GM04504 (cell line): ENCODE measurements at regions not wholly inside any gene's neighbourhood (a gene's known extent, or its start where the extent isn't known, plus 50 kb on each side); places are given as distances from the start of the nearest gene placed in this dataset.
"Not testable (repeated sequence)": the region's sequence is repeated elsewhere in the genome, so short reads cannot be mapped to it uniquely, and the experiment has no call there.

Source experiments
- DNase-seq: peaks from one replicate; pipeline ENCODE4 v3.0.0-alpha.2; 2012; ENCODE audit warnings: low read depth

DNA sequence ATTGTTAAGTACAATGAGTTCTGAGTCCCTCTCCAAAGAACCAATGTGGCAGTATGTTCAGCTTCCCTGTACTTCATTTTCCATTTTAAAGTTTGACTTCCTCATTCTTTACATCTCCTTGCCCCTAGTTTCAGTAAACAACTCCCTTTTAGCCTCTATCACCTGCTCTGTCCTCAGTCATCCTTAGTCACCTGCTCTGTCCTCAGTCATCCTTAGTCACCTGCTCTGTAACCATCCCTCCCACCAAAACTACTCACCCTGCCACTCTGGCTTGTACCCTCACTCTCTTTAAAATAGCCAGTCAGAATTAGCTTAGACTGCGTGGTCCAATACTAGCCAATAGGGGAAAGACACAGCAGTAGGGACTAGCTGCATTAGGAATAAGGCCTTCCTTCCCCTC lies 259.9 kb upstream of the TBL1XR1 start:
- not testable (repeated sequence) for DNase-seq

DNA sequence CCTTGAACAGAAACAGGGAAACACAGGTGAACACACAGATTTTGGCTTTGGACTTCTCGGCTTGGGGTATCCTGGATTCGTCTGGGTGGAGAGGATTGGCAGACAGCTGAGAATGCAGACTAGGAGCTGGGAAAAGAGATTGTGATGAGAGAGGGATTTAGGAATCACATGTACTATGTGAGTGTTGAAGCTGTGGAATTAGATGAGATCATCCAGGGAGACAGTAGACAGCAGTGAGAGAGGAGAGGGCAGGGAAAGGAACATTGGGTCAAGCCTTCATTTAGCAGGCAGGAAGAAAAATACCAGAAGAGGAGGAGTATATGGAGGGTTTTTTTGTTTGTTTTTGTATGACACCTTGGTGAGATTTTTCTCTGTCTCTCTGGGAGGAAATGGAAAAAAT lies 262.1 kb upstream of the TBL1XR1 start:
- no peak for DNase-seq

DNA sequence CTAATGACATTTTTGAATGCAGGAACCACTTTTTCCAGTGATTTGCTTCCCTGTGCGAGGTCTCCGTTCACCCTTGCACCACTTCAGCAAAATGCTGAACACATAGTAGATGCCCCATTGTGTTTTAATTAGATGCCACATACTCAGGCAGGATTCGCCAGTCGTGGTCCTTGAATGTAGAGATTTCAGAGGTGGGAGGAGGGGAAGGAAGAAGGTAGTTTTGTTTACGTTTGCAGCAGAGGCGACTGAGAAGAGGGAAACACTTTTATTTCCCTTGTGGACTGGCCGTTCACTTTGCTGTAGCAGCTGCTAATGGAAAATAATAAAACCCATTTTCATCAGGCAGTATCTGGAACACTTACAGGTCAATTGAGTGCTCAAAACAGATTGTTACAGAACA lies 262.8 kb upstream of the TBL1XR1 start:
- no peak for DNase-seq

DNA sequence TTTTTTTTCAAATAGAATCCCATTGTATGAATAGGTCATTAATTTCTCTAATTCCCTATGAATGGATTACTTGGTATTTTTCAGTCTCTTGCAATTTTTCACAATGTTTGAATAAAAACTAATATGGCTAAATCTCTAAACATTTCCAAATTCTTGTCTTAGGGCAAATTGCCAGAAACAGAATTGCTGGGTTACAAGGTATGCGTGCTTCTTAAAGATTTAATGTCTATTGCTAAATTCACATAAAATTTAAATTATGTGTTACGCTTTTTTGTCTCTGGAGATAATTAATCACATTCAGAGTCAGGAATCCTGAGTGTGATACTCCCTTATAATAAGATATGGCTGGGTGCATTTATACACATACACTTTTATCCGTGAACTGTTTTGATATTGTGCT lies 264.5 kb upstream of the TBL1XR1 start:
- no peak for DNase-seq

DNA sequence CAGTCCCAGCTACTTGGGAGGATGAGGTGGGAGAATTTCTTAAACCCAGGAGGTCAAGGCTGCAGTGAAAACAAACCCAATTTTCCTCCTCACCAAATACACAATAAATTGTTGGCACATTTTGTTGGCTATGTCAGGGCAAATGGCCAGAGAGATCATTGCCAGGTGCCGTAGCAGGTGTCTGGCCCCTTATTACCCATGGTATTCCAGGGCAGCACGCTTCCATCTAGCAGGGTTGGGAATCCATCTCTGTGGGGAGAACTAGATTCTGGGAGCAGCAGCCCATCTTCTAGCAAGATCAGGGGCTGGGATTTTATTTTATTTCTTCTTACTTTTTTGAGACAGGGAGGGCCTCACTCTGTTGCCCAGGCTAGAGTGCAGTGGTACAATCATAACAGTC lies 266.1 kb upstream of the TBL1XR1 start:
- not testable (repeated sequence) for DNase-seq

DNA sequence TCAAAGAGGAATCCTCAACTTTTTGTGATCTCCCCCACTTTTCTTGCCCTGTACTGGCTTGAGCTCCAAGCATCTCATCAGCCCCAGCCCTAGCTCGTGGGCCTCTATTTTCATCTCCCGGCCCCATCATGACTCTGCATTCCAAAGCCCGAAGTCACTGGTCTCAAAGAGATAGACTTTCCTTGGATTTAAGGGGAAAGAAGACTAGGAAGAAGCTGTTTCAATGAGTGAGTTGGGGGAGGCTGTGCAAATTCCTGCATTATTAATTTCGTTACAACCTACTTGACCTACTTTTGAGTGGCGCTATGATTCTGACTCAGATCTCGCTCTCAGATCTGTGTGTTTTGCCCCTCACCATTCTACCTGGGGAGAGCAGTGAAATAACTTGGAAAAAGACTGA lies 266.6 kb upstream of the TBL1XR1 start:
- DNase-seq = no peak

DNA sequence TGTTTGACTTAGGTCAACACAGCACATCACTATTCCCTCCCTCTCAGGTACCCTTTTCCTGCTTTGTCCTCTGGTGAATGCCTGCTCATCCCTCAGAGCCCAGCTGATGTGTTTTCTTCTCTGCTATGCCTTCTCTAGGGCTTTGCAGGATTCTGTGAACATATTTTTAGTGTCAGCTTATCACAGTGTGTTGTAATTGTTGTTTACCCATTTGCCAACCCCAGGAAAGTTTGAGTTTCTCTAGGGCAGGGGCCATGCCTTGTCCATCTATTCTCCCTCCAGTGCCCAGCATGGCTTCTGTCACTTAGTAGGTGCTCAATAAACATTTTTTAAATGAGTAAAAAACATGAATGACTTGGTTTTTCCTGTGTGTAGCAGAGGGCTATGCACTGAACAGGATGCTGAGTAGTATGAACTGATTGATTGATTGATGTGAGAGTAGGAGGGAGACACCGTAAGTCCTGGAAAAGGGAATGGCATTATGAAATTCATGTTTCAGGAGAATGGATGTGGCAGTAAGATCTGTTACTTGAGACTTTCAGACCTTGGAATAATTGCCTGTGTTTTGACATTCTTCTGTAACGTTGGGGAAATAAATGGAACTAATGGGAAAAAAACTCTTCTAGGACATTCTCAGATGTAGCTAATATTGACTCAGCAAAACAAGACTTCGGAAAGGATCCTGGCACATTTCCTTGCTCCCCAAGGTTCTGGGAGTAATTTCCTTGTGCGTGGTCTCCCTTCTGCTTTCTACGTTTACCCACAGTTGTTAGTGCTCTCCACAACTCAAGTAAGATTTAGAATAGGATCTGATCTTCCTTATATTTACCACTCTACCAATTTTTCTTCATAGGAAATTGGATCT lies 267.3 kb upstream of the TBL1XR1 start:
- no peak for DNase-seq

DNA sequence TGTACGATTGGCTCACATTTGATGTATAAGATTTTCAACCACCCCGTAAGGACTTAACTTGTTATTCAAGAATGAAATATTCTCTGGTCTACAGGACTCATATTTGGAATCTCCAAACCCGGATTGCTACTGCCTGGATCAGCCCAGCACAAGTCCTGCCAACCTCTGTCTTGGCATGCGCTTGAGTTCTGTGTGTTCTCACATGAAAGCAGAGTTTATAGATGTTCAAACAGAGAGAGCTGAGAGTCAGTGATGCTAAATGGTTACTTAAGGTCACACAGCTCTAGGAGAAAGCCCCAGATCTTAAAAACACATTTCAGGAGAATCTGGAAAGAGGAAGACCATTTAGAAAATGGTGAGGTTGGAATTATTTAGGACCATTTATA lies 268.0 kb upstream of the TBL1XR1 start:
- DNase-seq = no peak

DNA sequence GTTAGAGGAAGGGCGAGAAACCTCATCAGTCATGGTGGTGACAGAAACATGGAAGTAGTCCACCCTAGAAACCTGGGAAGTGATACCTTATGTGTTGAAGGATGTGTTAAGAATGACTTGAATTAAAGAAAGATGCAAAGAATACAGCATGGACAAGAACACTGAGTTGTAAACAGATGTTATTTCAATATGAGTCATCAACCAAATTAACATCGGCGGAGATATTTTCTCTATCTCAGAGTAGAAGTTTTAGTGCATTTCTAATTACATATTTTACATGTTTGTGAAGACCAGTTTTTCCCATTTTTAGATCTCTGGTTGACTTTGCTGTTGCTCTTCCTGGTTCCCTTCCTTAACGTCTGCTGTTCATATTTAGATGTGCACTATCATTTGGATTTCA lies 268.8 kb upstream of the TBL1XR1 start:
- DNase-seq = no peak

DNA sequence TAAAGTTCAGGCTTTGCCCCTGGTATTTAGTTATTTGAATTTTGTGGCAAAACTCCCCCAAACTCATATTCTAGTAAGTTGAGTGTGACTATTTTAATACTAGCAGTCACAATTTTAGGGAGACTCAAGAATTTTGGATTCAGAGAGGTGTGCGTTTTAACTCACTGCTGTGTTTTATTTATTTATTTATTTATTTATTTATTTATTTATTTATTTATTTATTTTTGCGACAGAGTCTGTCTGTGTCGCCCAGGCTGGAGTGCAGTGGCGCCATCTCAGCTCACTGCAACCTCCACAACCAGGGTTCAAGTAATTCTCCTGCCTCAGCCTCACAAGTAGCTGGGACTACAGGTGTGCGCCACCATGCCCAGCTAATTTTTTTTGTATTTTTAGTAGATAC lies 269.3 kb upstream of the TBL1XR1 start:
- not testable (repeated sequence) for DNase-seq

DNA sequence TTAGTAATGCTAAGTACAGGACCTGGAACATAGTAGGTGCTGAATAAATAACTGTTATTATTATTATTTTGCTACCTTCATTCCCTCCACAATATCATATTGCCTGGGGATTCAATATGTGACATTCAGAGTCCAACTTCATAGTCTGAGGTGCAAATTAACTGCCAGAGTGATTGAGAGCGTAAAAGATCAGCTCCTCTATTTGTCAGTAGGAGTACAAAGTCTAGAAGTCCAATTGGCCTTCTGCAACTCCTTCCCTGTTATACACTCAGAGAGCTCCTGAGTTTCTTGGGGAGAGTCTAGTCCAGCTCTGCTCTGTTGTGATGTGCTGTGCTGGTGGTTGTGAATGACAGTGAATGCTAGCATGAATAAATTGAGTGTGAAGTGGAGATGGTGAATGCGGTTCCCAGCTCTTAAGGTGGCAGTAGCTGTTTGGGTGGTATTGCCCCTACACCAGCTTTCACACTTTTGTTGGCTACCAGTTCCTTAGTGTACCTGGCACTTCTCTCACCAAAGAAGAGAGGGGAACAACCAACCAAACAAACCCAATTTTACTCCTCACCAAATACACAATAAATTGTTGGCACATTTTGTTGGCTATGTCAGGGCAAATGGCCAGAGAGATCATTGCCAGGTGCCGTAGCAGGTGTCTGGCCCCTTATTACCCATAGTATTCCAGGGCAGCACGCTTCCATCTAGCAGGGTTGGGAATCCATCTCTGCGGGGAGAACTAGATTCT lies 270.1 kb upstream of the TBL1XR1 start:
- DNase-seq = no peak

DNA sequence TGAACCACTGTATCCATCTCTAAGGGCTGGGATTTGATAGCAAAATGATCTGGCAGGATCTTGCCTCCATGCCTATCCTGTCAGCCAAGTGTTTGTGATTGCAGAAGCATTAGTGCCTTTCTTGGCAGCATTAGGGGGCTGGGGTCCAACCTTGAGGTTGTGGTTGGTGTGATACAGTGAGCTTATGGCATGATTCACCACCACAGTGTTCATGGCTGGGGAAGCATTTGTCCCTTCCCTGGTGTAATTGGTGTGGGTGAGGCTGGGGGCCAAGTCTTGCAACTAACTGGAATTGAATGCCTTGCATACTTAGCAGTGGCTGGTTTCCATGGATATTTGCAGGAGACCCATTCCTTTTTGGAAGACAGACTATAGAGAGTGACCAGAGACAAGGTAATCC lies 271.0 kb upstream of the TBL1XR1 start:
- DNase-seq = peak; percentile 88

DNA sequence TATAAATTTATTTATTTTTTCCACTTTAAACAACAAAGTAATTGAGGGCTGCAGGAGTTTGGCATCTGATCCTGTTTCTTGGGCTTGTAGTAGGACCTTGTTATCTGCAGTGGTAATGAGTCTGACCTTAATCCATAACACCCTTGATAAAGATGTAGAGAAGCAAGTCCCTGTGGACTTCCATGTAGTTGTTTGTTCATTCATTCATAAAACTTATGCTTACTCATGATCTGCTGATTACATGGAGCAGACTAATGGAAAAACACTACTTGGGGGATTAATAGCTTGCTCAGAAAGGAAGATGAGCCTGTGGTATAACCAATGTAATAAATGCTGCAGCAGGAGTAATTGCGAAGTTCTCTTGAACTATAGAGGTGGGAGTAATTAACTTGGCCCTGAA lies 271.5 kb upstream of the TBL1XR1 start:
- no peak for DNase-seq

DNA sequence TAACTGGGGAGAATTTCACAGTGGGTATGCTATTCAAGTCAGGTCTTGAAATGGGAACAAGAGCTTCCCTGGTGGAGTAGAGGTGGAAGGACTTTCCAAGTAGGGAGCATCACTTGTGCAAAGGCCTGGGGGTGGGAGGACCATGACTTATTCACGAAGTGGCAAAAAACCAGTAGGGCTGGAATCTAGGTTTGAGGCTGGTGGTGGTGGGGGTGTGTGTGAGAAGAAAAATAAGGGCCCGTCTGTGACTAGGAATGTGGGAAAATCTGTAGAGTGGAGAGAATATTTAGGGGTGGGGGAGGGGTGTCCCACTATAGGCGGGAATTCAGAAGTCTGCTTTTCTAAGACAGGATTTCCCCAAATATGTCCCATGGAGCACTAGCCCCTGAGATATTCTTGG lies 271.9 kb upstream of the TBL1XR1 start:
- DNase-seq = no peak

DNA sequence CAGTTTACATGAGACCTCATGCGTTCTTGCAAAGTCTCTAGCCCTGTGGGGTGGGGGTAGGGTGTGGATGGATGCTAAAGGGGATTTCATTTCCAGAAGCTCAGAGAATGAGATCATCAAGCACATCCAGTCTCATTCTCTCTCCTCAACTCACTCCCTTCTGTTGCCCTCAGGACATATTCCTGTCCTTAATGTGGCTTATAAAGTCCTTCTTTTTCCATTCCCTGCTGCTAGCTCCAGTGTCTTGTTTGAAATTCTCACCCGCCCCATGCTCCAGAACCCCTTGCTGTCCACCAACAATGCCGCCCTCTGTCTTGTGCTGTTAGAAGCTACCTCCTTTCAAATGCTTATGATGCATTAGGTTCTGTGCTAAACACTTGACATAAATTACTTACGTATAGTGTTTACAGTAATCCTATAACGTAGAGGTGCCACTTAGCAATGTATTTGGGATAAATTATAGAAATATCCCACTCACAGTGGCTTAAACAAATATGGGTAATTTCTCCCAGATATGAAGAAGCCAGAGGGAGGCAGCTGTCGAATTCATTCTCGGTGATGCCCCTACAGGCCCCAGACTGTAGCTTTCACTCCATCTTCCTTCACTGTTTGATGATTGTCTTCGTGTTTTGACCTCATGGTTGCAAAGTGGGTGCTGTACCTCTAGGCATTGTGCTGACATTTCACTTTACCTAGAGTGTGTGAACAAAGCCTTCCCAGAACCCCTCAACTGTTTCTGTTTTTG lies 273.1 kb upstream of the TBL1XR1 start:
- no peak for DNase-seq

DNA sequence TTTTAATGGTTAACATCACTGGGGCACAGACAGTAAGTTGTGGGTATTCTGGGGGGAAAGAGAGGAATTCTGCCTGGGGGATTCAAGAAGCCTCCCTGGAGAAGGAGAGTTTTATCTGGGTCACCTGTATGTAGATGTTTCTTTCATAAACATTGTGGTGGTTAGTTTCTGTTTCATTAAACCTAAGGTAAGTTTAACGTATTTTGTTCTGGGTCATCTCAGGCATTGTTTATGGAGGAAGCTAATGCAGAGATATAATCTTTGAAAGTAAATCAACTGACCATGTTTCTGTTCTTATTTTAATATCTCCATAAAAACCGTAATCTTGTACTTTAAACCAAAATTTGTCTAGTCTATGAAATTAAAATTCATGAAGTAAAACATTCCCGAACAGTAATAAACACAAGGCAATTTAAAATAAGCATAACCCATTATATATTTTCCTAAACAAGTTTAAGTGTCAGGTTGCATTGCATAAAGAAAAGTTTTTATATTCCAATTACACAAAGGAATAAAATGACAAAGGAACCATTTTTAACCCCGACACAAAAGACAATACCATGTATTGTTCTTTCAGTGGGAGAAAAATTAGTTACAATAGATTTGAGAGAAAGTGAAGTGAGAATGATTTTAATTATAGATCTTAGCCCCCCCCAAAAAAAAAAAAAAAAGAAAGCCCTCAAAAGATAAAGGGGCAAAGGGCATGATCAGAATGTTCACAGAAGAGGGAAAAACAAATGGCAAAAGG lies 274.6 kb upstream of the TBL1XR1 start:
- DNase-seq = no peak

DNA sequence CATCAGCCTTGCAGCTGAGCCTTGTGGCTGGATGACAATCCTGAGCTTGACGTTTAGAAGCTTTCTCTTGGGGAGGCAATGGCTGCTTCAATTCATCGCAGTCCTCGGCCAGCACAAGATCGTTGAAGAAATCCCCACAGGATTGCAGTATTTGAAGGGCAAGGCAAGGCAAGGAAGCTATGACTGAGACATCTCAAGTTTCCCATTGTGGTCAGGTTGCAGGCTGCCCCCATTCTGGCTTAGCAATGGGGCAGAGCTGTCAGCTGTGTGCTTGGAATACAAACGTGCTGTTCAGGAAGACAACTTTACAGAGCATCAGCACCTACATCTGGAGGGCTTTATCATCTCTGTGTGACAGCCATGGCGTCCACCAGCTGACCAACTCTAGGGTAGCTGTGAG lies 275.9 kb upstream of the TBL1XR1 start:
- DNase-seq = no peak

DNA sequence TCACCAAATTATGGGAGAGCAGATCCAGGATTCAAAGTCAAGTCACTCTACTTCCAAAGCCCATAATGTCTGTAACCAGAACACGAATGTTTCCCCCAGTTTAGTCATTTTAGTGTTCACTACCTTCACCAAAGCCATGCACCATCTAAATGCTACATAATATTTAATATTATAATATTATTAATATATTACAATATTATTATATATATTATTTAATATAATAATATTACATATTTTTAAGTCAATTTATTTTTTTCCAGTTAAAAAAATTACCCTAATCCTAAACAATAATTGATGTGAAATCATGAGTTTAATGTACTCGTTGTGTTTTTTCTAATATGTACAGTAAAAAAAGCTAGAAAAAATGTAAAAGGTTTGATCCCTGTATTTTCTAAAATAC lies 276.6 kb upstream of the TBL1XR1 start:
- no peak for DNase-seq

DNA sequence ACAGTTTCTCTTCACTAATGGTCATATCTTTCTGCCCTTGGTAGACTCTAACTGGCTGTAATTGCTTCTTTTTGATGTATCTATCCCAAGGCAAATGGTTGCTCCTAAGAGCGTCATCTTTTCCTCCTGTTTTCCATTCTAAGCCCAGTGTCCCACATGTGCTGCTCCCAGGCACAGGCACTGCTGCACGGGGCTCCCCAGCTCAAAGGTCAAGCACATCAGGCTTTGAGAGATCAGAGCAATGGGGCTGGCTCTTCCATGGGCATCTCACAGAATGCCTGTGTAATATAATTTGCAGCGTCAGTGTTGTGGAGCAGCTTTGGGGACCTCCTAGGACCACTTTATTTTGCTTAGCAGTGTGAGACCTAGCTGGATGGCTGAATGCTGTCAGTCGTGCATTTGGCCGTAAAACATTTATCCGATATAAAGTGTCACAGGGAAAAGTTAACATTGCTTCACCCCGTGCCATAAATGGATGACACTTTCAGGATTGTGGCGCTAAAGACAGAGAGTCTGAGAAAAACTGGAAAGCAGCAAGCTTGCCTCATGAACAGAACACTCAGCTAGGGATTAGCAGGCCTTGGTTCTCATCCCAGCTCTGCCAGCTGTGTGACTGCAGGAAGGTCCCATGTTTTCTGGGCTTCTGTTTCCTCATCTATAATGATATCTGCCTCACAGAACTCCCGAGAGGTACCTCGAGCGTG lies 277.5 kb upstream of the TBL1XR1 start:
- no peak for DNase-seq

DNA sequence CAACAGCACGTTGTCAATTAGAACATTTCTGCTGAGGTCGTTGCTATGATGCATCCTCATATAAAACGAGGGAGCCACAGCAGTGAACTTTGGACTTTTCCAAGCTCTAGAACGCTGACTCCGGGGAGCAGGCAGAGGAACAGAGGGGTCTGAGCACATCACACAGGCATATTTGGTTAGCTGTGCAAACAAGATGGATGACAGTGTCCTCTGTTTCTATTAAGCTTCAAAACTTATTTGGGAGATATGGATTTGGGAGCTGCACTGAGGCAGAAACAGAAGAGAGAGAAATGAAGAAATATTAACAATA lies 278.0 kb upstream of the TBL1XR1 start:
- no peak for DNase-seq

DNA sequence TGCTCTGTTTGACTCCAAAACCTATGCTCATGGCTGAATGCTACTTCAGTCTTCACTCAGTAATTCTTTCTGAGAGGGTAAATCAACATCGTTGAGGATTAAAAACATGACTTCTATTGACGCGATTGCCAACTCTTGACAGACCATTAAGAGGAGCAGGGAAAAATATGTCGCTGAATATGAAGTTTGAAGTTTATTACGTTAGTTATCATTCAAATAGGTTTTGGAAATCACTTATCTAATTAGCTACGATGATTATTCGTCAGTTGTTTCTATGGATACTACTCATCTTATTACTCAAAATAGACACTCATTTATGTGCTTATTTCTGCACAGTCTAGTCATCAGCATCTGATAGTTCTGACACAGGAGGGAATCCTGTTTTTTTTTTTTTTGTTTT lies 279.2 kb upstream of the TBL1XR1 start:
- no peak for DNase-seq

DNA sequence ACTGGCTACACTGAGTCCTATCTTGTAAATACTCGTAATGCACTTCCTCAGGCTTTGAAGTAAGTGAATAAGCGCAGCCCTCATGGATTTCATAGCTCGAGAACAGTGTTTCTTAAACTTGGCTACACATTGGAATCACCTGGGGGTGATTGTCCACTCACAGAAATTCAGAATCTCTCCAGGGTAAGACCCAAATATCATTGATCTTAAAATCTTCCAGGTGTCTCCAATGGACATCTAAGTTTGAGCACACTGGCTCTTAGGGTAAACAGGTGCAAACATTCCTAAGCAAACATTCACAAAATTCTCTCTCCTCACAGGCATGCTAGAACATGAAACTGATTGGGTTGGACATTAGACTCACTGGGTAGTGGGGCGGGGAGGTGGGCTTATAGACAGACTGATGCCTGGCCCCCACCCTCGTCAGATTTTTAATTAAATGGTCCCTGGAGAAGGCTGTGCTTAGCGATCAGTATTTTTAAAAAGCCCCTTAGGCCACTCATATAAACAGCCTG lies 279.7 kb upstream of the TBL1XR1 start:
- no peak for DNase-seq
